Medulla oblongata (tissue), 1 donor: ENCODE measurements at regions not wholly inside any gene's neighbourhood (a gene's known extent, or its start where the extent isn't known, plus 50 kb on each side); places are given as distances from the start of the nearest gene placed in this dataset.
A peak's percentile ranks its signal among the peaks of the same experiment; 100 is the strongest.

Experiments used
- DNase-seq: peaks from one replicate; pipeline ENCODE4 v3.0.0-alpha.2; 2015; ENCODE audit errors: extremely low spot score

DNA sequence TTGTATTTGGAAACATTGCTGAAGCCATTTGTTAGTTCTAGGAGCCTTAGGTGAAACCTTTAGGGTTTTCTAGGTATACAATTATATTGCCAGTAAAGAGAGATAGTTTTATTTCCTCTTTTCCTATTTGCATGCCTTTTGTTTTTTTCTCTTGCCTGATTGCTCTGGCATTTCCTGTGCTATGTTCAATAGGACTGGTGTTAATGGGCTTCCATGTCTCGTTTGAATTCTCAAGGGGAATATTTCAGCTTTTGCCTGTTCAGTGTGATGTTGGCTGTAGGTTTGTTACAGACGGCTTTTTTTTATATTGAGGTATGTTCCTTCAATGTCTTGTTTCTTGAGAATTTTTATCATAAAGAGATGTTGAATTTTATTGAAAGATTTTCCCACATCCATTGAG is 1054.9 kb upstream of the NXPH2 start:
- no peak for DNase-seq

DNA sequence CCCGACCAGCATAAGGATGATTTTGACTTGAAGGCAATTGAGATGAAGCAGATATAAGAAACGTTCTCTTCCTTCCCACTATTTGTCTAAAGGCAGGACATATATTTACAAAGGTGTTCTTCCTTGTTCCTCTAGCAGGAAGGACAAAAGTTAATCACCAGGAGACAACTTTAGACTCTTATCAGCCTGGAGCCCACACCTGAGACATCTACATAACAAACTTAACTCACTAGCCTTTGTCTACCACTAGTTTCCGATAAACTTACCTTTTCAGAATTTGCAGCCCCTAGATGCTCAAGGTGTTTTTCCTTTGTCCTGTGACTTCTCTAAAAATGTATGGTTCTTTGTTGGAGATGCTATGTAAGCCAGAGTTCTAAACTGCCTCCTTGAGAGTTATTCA is 1047.8 kb upstream of the NXPH2 start:
- DNase-seq: no peak

DNA sequence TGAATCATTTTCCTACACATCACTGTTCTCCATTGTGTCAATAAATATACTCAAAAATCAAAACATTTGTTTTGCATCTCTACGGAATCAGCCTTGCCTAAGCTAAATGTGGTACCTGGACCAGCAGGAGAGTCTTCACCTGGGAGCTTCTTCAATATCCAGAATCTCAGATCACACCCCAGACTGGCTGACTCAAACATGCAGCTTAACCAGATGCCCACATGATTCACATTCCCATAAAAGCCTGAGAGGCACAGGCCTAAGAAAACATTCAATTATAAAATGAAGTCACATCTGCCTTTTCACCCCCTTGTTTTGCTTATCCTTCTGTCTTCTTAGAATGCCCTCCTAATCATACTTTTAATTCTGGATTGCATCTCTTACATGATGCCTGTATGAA is 1045.5 kb upstream of the NXPH2 start:
- DNase-seq: no peak

DNA sequence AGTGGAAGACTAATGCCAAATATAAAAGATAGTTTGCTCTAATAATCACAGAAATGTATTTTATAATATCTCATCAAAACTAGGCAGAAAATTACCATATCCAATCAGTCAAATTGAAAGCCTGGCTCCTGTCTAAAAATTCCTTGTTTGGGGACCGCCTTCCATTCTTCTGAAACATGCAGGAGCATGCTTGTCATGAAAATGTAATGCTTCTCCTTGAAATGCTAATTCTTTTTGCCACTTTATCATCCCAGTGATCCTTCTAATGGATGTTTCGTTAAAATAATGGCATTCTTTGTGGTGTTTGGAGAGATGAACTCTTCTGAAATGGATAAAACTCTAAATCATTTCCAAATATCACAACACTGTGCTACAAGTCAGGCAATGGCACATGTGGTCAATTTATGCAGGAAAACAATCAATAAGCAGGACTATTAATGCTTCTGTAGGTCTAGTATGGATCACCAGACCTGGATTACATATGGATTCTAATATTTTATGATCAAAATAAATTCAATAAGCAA is 1039.1 kb upstream of the NXPH2 start:
- DNase-seq: no peak

DNA sequence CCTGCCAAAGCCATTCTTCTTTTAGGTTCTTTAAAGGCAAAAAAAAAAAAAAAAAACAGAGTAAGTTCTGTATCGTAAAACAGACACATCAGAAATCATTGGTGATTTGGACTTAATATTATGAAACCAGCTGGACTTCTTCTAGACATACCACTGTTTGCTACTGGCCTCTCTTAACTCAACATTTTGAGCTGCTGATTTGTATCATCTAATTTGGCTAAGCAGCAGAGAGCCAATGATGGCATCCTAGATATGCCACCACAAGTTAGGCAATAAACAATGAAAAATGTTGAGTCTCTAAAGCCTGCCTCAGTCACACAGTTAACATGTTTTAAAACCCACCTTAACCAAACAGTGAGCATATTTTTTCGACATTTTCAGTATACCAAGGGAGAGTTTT is 1034.3 kb upstream of the NXPH2 start:
- DNase-seq: no peak

DNA sequence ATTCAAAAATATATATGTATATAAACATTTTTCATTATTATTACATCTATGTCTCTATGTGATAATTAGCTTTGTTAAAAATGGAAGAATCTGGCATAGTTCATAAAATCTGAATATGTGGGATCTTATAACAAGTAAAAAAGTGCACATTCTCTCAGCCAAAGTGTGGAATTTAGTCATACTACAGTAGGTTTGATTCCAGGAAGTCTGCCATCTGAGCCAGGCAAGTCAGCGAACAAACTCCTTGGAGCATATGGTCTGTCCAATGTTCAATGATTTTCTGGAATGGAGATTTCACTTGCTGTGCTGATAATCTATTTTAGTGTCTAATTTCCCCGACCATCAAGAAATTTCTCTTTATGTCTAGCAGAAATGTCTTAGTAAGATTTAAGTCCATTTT is 1033.2 kb upstream of the NXPH2 start:
- no peak for DNase-seq

DNA sequence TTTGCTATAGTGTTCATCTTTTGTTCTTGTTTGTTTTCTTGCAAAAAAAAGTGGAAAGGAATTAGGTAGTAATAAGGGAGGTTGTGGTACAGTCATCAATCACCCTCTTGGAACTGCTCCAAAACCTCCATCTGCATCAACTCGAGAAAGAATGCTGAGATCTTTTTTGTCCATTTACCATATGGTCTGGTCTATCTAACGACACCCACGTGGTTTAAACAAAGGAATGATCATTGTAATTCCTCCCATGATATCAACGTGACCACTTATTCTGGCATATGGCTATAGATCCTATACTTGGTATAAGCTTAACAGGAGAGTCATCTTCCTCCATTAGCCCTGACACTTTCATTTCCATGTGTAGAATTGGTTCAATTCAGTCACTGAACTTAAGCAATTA is 1025.3 kb upstream of the NXPH2 start:
- no peak for DNase-seq

DNA sequence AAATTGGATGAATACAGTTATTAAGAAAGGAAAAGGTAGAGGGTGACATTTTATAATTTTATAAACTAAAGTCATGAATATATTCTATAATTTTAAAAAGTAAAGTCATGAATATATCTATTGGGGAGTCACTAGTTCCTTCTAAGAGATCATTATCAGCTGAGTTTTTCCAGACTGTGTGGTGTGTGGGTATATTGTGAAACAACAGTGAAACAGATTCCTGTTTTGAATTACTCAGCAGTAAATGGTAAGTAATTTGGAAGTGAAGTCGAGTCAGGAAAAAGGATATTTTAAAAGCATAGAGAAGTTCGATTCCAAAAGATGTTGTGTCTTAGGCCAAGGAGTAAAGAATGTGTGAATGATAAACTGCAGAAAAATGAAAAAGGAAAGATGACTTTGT is 1018.2 kb upstream of the NXPH2 start:
- DNase-seq: no peak

DNA sequence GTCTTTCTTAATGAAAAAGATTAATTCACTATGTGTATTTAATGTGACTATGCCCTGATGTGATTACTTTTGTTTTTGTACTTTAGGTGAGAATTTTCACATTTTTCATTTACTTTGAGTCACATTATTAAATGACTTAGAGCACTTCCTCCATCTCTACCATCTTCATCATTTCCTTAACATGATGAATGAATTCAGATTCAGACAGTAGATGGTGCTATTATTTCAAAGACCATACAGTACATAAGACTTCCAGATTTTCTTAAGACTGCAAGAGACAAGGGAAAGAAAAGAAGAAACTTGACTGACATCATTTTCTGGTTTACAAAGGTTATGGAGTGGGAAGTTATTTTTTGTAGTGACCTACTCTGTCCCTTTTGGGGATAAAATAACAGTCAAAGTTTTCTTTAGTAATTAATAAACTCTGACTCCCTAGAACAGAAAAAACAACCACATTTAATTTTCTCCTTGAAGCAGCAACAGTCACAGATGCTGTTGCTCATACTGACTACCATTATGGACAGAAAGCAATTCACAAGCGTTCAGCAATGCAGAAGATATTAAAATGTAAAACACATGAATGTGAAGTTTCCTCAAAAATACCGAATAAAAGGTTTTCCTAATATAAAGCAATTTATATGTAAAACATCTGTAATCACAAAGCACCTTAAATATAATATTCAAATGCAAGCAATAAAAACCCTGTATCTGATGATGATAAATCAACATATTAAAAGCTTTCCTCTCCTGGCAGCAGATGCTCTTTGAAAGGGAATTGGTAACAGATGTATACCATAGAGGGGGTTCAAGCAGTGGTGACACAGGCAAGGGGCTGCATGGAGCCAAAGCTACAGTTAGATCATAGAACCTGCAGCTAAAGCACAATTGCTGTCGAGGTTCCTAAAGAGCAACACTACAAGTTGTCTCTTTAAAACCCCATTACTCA is 1010.9 kb upstream of the NXPH2 start:
- peak; percentile 56 for DNase-seq

DNA sequence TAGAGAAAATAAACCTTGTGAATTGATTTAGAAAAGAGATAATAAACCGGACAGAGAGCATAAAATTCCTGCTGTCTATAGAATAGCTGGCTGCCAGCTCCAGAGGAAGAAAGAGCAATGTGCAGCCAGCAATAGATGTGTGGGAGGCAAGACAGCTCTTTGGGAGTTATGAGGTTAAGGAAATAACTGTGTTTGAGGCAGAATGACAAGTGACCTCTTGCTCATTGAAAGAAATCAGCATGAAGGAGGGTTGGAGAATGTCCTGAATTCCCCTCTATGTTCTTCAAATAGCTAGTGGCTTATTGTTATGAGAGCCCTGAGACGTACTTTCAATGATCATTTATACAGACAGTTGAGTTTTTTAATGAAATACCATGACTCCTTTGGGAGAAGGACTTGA is 1009.9 kb upstream of the NXPH2 start:
- no peak for DNase-seq

DNA sequence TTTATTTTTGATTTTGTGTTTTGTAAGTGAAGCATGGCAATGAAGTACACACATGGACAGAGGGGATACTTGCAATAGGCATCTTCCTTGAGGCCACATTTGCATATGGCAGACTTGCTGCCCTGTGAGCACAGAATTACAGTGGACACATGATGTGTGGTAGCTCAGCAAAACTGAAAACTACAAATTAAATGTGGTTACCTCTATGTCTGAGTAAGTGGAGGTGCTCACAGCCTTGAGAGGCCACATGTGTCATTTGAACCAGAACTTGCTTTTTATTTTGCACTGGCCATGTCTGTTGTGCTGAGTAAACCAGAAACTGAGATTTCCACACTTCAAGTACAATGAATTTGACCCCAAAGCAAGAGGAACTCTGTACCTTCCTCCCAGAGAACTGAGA is 998.5 kb upstream of the NXPH2 start:
- no peak for DNase-seq

DNA sequence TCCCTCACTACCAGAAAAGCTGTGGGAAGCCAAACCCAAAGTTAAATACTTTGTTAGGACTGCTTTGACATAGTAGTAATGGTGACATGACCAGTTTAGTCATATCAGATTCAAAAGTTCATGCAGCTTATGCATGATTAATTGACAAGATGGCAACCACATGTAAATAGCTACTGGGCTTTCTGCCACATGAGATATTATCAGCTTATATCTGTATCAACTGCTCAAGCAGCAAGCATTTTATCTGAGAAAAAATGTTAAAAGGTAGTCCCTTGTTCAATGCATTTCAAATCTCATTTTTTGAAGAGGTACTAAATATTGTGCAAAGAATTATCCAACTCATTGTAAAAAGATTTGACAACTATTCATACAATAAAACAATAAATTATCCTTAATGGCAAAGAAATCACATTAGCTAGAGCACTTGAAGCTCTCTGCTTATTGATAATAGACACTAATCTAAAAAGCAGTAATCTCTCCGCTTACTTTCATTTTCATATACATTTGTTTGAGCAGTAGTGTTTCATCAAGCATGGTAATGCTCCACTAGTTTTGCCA is 993.6 kb upstream of the NXPH2 start:
- no peak for DNase-seq

DNA sequence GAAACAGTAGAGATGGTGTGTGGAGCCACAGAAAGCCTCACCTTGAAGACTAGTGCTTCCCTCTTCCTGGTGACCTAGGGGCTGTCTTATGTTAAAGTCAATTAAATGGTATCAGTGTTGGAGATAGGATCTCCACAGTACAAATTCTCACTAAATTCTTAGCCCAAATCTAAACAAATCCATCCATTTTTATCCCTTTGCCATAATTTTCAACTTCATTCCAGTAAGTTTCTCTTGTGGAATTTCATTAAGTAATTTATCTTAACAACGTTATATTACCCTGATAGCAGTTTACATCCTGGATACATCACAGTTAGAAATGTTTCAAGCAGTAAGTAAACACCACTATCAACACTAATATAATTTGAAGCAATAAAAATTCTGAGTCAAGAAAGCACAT is 989.4 kb upstream of the NXPH2 start:
- DNase-seq: no peak

DNA sequence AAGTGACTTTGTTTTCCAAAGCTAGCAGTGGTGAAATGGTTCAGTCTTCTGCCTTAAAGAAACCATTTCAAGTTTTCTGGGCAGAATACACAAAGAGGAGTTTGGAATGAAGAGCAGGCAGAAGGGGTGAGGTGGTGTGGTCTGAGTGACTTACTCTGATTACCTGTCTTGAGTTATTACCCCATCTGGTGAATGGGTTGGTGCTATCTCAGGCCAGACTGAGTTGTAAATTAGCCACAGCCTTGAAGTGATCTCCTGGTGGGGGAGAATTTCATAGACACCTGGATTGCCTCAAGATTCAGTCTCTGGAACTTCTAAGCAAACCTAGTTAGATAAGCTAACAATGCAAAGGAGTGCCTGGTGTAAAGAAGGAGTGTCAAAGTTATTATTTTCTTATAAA is 983.5 kb upstream of the NXPH2 start:
- no peak for DNase-seq

DNA sequence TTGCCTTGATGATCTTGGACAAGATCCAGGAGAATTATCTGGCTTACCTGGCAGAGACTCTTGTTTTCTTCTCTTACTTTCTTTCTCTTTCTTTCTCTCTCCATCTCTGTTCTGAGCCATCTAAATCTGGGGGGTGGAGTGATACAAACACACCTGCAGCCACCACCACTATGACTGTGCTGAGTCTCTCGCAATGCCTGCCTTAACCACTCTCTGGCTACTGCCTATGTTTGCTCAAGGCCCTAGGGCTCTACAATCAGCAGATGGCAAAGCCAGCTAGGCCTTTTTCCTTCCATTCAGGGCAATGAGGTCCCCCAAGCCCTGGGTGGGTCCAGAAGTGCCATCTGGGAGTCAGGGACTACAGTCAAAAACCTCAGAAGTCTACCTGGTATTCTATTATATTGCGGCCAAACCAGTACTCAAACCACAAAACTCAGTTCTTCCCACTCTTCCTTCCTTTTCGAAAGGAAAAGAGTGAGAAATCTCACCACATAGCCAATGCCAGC is 978.9 kb upstream of the NXPH2 start:
- no peak for DNase-seq

DNA sequence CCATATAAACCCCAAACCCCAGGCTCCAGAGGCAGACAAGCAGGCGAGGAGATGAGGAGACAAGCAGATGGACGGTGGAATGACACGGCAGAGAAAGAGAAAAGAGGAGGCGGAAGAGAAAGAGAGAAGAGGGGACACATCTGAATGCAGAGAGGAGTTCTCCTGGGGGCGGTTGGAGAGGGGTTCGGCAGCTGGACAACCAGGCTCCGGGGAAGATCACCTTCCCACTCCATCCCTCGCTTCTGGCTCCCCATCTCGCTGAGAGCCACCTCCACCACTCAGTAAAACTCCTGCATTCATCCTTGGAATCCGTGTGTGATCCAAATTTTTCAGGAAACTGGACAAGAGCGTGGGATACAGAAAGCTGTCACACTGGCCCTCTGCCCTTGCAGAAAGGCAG is 966.7 kb upstream of the NXPH2 start:
- DNase-seq: no peak

DNA sequence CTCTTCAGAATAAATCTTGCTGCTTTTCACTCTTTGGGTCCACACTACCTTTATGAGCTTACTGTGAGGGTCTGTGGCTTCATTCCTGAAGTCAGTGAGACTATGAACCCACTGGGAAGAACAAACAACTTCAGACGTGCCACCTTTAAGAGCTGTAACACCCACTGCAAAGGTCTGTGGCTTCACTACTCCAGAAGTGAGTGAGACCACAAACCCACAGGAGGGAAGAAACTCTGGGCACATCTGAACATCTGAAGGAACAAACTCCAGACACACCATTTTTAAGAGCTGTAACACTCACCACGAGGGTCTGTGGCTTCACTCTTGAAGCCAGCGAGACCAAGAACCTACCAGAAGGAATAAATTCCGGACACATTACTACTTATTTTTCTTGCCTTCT is 964.1 kb upstream of the NXPH2 start:
- DNase-seq: no peak

DNA sequence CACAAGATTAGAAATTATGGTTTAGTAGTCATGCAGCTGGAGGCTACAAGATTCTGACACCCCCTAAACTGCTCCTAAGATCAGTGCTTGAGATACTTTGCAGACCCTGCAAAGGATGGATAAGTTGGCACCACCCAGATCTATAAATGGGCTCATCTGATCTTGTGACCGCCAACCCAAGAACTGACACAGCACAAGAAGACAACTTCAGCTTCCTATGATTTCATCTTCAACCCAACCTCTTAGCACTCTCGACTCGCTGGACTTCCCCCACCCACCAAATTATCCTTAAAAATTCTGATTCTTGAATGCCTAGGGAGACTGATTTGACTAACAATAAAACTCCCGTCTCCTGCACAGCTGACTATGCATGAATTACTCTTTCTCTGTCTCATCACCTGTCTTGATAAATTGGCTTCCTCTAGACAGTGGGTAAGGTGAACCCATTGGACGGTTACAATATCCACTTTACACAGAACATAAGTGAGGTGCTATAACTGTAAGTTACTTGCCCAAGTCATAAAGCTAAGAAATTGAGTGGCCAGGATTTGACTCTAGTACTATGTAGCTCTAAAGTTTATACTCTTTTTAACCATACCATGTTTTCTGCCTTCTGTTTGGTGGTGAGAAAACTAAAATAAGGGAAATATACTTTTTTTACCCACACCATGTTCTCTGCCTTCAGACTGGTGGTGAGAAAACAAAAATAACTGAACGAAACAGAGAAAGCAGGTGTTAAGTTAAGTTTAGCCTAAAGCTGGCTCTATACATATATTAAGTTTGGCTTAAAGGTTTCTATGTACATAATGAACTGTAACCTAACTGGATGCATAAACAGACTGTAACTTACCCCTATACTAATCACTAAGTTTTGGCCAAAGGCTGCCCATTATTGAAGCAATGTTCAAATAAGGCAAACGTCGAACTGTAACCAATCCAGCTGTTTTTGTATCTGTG is 962.3 kb upstream of the NXPH2 start:
- no peak for DNase-seq

DNA sequence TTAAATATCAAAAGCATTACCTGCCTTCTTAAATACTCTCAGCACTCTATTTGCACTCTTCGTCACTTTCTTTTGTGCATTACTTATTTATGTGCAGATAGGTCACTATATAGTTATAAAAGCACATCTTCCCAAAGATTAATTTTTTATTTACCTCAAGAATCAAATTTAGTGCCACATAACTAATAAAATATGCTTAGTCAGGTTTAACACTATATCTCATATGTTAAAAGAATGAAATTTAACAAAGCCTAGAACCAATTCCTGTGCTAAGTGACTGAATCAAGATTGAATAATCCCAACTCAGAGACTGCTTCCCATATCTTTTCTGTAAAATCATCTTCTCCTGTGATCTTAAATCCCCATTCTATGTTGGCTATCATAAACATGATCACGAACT is 957.5 kb upstream of the NXPH2 start:
- DNase-seq: no peak

DNA sequence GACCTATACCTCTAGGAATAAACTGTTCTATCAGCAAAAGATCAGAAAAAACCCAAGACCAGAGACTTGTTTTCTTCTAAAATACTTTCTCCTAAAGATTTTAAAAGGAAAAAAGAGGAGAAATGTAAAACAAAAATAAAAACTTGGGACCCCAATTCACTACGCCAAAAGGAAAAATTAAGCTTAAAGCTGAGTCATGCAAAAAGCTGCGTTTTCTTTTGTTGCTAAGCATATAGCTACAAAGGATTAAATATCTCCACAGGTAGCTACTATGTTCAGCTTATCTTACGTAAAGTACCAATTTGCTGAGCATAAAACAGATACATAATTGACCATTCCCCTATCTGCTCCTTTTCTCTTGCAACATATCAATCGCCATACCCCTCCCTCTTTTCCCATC is 950.0 kb upstream of the NXPH2 start:
- DNase-seq: no peak

DNA sequence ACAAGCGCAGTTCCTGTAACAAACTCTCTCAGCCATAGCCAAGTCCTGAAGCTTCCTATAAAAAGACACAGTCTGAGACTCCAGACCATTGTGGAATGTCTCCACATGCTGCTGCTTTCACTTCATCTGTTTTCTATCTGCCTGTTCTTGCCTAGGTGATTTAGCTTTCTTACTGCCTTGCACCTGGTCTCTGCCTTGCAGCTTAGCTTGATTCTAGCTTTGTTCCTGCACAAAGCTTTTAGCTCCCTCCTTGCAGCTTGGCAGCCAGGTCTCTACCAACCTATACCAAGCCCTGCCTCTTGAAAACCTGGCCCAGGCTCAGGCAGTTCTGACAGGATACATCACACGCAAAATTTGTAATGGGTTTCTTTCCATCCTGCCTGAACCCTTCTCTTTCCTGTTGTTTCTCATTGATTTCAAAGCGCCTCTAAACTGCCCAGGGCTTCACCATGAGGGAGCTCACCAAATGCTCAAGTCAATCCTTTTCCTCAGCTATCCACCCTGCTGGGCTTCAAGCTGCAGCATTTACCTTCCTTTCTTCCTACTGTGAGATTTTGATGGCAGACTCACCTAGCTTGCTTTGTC is 941.3 kb upstream of the NXPH2 start:
- peak; percentile 4 for DNase-seq

DNA sequence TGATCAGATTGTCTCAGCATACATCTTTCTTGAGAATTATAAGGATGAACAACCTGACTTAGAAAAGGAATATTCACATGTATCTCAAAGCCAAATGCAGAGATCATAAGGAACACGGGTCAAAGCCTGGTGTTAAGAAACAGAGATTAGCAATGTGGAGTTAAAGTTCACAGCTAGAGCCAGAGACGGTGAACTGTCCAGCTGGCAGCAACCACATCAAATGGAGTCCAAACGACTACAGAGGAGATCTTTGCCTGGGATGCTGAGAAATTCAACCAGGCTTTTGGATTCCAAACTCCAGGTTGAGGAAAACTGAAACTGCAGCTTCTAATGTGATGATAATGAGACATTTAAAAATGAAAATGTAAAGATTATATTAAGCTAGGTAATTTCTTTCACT is 939.9 kb upstream of the NXPH2 start:
- DNase-seq: no peak
